HFFc6 (cell line): ENCODE measurements at regions not wholly inside any gene's neighbourhood (a gene's known extent, or its start where the extent isn't known, plus 50 kb on each side); places are given as distances from the start of the nearest gene placed in this dataset.

Experiments used
- DNase-seq: peaks from one replicate; pipeline ENCODE4 v3.0.0-alpha.2; 2018
- H3K27ac Mint-ChIP-seq: 2 replicates; pipeline ENCODE4 v1.8.0; 2020; ENCODE audit warnings: mild to moderate bottlenecking, mixed read lengths
- H3K27me3 Mint-ChIP-seq: 2 replicates; pipeline ENCODE4 v1.8.0; 2021; ENCODE audit warnings: mild to moderate bottlenecking, moderate library complexity, mixed read lengths; ENCODE audit not compliant: insufficient read depth
- H3K36me3 Mint-ChIP-seq: 2 replicates; pipeline ENCODE4 v1.8.0; 2021; ENCODE audit warnings: low read depth, mixed read lengths
- H3K4me1 Mint-ChIP-seq: 2 replicates; pipeline ENCODE4 v1.8.0; 2020; ENCODE audit warnings: low read depth, mixed read lengths
- H3K4me3 Mint-ChIP-seq: 2 replicates; pipeline ENCODE4 v1.8.0; 2020; ENCODE audit warnings: mild to moderate bottlenecking, moderate library complexity, mixed read lengths
- H3K9me3 Mint-ChIP-seq: 2 replicates; pipeline ENCODE4 v1.8.0; 2020; ENCODE audit warnings: mild to moderate bottlenecking, mixed read lengths
- TF ChIP-seq, protein P1 (sequence below): fragments of 200-600 bp; sonication (generic); IDR thresholded peaks from 2 replicates; pipeline ENCODE4 v1.5.0; 2021; ENCODE audit warnings: antibody characterized with exemption, mild to moderate bottlenecking

GRCh38 chrX:94114362-94114761 is 440.4 kb downstream of the FAM133A start:
- TF ChIP-seq, protein P1, sequence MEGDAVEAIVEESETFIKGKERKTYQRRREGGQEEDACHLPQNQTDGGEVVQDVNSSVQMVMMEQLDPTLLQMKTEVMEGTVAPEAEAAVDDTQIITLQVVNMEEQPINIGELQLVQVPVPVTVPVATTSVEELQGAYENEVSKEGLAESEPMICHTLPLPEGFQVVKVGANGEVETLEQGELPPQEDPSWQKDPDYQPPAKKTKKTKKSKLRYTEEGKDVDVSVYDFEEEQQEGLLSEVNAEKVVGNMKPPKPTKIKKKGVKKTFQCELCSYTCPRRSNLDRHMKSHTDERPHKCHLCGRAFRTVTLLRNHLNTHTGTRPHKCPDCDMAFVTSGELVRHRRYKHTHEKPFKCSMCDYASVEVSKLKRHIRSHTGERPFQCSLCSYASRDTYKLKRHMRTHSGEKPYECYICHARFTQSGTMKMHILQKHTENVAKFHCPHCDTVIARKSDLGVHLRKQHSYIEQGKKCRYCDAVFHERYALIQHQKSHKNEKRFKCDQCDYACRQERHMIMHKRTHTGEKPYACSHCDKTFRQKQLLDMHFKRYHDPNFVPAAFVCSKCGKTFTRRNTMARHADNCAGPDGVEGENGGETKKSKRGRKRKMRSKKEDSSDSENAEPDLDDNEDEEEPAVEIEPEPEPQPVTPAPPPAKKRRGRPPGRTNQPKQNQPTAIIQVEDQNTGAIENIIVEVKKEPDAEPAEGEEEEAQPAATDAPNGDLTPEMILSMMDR, result no peak
- no peaks in the 10 kb centered on the region for H3K27me3 Mint-ChIP-seq
- H3K9me3 Mint-ChIP-seq, result no peaks in the 10 kb centered on the region
- DNase-seq, result no peak
- no peaks in the 10 kb centered on the region for H3K36me3 Mint-ChIP-seq
- no peaks in the 10 kb centered on the region for H3K4me1 Mint-ChIP-seq
- no peak overlapping the region for H3K27ac Mint-ChIP-seq
- no peak overlapping the region for H3K4me3 Mint-ChIP-seq

GRCh38 chrX:94121799-94122198 is 447.8 kb downstream of the FAM133A start:
- TF ChIP-seq, protein P1, result no peak
- Mint-ChIP-seq H3K27ac (no peak overlapping the region), H3K4me3 (no peak overlapping the region), H3K27me3 (peaks cover 1% of the 10 kb centered on the region; the same call in 1 of the 2 replicates), H3K36me3 (no peaks in the 10 kb centered on the region), H3K9me3 (peaks cover 6% of the 10 kb centered on the region; the same call in 1 of the 2 replicates), H3K4me1 (no peaks in the 10 kb centered on the region)
- DNase-seq, result no peak

- H3K36me3 Mint-ChIP-seq, result no peaks in the 10 kb centered on the region
- no peak overlapping the region for H3K4me3 Mint-ChIP-seq
- DNase-seq, result no peak
- H3K27ac Mint-ChIP-seq, result no peak overlapping the region
- H3K9me3 Mint-ChIP-seq, result peaks cover 6% of the 10 kb centered on the region; the same call in 1 of the 2 replicates
- no peaks in the 10 kb centered on the region for H3K4me1 Mint-ChIP-seq
- TF ChIP-seq, protein P1, result no peak
- peaks cover 1% of the 10 kb centered on the region; the same call in 1 of the 2 replicates for H3K27me3 Mint-ChIP-seq
Measured at GRCh38 chrX:94123062-94123461, 449.1 kb downstream of the FAM133A start.

GRCh38 chrX:94162971-94163370 is 489.0 kb downstream of the FAM133A start:
- H3K4me3 Mint-ChIP-seq, result no peak overlapping the region
- DNase-seq, result no peak
- TF ChIP-seq, protein P1, result no peak
- peaks cover 2% of the 10 kb centered on the region; the same call in 1 of the 2 replicates for H3K27me3 Mint-ChIP-seq
- H3K4me1 Mint-ChIP-seq, result no peaks in the 10 kb centered on the region
- no peak overlapping the region for H3K27ac Mint-ChIP-seq
- H3K9me3 Mint-ChIP-seq, result peaks cover 17% of the 10 kb centered on the region
- no peaks in the 10 kb centered on the region for H3K36me3 Mint-ChIP-seq

GRCh38 chrX:94178145-94178788 is 504.3 kb downstream of the FAM133A start:
- Mint-ChIP-seq H3K27ac (no peak overlapping the region), H3K36me3 (no peaks in the 10 kb centered on the region), H3K4me3 (no peak overlapping the region), H3K27me3 (no peaks in the 10 kb centered on the region; the same call in 1 of the 2 replicates), H3K9me3 (peaks cover under 1% of the 10 kb centered on the region; the same call in 1 of the 2 replicates), H3K4me1 (no peaks in the 10 kb centered on the region)
- peak; percentile 0 for DNase-seq
- TF ChIP-seq, protein P1, result no peak
